Caco-2 (cell line): ENCODE measurements at regions not wholly inside any gene's neighbourhood (a gene's known extent, or its start where the extent isn't known, plus 50 kb on each side); places are given as distances from the start of the nearest gene placed in this dataset.

Source experiments
- BruUV-seq: library from RNA; stranded (reverse); fragments of 400-500 nt; replicated peaks from 2 replicates; lab custom pipeline; 2021; lab: Mats Ljungman, UMichigan
- CTCF ChIA-PET: fragments of 300-600 bp; sonication (Branson Sonifier 250); formaldehyde crosslinking; loops from one replicate; lab custom pipeline; 2022; ENCODE audit warnings: antibody characterized with exemption; lab: Charles Lee
- POLR2A ChIA-PET: fragments of 300-600 bp; sonication (Branson Sonifier 250); formaldehyde crosslinking; loops from one replicate; lab custom pipeline; 2022; ENCODE audit warnings: antibody characterized with exemption; lab: Charles Lee
- DNase-seq, 2 experiments: peaks; one replicate each; pipeline versions ENCODE4 v3.0.0 to v3.0.0-alpha.2; 2020 to 2022
- H3K27me3 ChIP-seq: replicated peaks from 2 replicates; pipeline ENCODE4 v1.6.0; 2011; ENCODE audit warnings: low read length; ENCODE audit not compliant: control insufficient read depth, insufficient read depth
- H3K36me3 ChIP-seq: 2 replicates; pipeline ENCODE4 v1.5.1; 2011; ENCODE audit warnings: low read length; ENCODE audit not compliant: control insufficient read depth, insufficient read depth
- H3K4me1 ChIP-seq: fragments of 250-450 bp; sonication (Bioruptor Pico); 2 replicates; pipeline ENCODE4 v1.5.1; 2020; ENCODE audit warnings: mild to moderate bottlenecking
- H3K4me3 ChIP-seq: 2 replicates; pipeline ENCODE4 v1.5.1; 2011; ENCODE audit warnings: low read depth, mild to moderate bottlenecking, control low read depth, low read length
- H3K9me3 ChIP-seq: fragments of 250-450 bp; sonication (Bioruptor Pico); 2 replicates; pipeline ENCODE4 v1.5.1; 2020; ENCODE audit warnings: mild to moderate bottlenecking, moderate library complexity
- H3K27ac Mint-ChIP-seq: one replicate; pipeline ENCODE4 v1.8.0; 2022; ENCODE audit warnings: mixed read lengths; ENCODE audit not compliant: unreplicated experiment
- H3K27me3 Mint-ChIP-seq: one replicate; pipeline ENCODE4 v1.8.0; 2022; ENCODE audit warnings: mixed read lengths; ENCODE audit not compliant: insufficient read depth, unreplicated experiment
- H3K36me3 Mint-ChIP-seq: one replicate; pipeline ENCODE4 v1.8.0; 2022; ENCODE audit warnings: mild to moderate bottlenecking, mixed read lengths; ENCODE audit not compliant: insufficient read depth, unreplicated experiment
- H3K4me1 Mint-ChIP-seq: one replicate; pipeline ENCODE4 v1.8.0; 2022; ENCODE audit warnings: low read depth, mixed read lengths; ENCODE audit not compliant: unreplicated experiment
- H3K4me3 Mint-ChIP-seq: one replicate; pipeline ENCODE4 v1.8.0; 2022; ENCODE audit warnings: mild to moderate bottlenecking, moderate library complexity, mixed read lengths; ENCODE audit not compliant: unreplicated experiment
- H3K9me3 Mint-ChIP-seq: one replicate; pipeline ENCODE4 v1.8.0; 2022; ENCODE audit warnings: mixed read lengths; ENCODE audit not compliant: unreplicated experiment
- intact Hi-C: fragments of 100-400 bp; cut with micrococcal nuclease; formaldehyde crosslinking; loops from one replicate; pipeline ENCODE4 v1.10.0; 2022; ENCODE audit not compliant: unreplicated experiment
- TF ChIP-seq, protein P1 (sequence below), 2 experiments: fragments of 200-600 bp in 1 of 2; IDR thresholded peaks; 1 replicate in 1 of 2; 2 replicates in 1 of 2; pipeline versions ENCODE4 v1.5.1 to v1.8.0; 2011 to 2022; ENCODE audit warnings: antibody characterized with exemption in 1 of 2, control low read depth in 1 of 2, inconsistent platforms in 1 of 2, low read depth in 1 of 2, low read length in 1 of 2, mild to moderate bottlenecking in 1 of 2, moderate library complexity in 1 of 2; ENCODE audit not compliant: insufficient read depth in 1 of 2, severe bottlenecking in 1 of 2, unreplicated experiment in 1 of 2

DNA sequence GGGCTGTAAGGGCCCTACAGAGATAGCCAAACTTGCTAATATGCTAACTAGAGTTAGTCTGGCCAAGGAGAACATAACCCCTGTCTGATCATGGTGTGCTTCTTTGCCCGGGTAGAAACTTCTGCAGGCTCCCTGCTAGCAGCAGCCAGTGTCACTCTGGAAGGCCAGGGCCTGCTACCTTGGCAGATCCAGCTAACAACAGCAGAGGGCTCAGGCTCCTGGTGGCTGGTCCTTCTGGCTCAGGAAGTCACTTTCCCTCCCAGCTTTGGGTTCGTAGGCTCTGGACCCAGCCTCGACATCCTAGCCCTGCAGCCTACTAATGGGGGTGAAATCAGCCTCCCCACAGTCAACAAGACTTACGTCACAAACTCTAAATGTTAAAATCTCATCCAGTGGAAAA is 373.7 kb upstream of the RGMA start:
- no peak overlapping the region for H3K4me3 Mint-ChIP-seq
- no TSS peak for BruUV-seq
- no peaks in the 10 kb centered on the region for H3K4me1 ChIP-seq
- TF ChIP-seq, protein P1, sequence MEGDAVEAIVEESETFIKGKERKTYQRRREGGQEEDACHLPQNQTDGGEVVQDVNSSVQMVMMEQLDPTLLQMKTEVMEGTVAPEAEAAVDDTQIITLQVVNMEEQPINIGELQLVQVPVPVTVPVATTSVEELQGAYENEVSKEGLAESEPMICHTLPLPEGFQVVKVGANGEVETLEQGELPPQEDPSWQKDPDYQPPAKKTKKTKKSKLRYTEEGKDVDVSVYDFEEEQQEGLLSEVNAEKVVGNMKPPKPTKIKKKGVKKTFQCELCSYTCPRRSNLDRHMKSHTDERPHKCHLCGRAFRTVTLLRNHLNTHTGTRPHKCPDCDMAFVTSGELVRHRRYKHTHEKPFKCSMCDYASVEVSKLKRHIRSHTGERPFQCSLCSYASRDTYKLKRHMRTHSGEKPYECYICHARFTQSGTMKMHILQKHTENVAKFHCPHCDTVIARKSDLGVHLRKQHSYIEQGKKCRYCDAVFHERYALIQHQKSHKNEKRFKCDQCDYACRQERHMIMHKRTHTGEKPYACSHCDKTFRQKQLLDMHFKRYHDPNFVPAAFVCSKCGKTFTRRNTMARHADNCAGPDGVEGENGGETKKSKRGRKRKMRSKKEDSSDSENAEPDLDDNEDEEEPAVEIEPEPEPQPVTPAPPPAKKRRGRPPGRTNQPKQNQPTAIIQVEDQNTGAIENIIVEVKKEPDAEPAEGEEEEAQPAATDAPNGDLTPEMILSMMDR (IDR thresholded peaks at IDR 0.05; ENCODE audit: insufficient read depth in 1 of 2, low read depth in 1 of 2, low read length in 1 of 2, severe bottlenecking in 1 of 2, unreplicated experiment in 1 of 2), result no peak
- H3K36me3 ChIP-seq, result no peaks in the 10 kb centered on the region
- peaks cover 6% of the 10 kb centered on the region for H3K27me3 Mint-ChIP-seq
- ChIA-PET POLR2A (no interaction called here), CTCF (no interaction called here)
- H3K36me3 Mint-ChIP-seq, result no peaks in the 10 kb centered on the region
- no peaks in the 10 kb centered on the region for H3K27me3 ChIP-seq
- no peak overlapping the region for H3K4me3 ChIP-seq
- H3K9me3 Mint-ChIP-seq, result peaks cover 10% of the 10 kb centered on the region
- H3K9me3 ChIP-seq, result no peaks in the 10 kb centered on the region
- DNase-seq, result no peak
- H3K27ac Mint-ChIP-seq, result no peak overlapping the region
- H3K4me1 Mint-ChIP-seq, result no peaks in the 10 kb centered on the region
- intact Hi-C loops, result no loop called here

DNA sequence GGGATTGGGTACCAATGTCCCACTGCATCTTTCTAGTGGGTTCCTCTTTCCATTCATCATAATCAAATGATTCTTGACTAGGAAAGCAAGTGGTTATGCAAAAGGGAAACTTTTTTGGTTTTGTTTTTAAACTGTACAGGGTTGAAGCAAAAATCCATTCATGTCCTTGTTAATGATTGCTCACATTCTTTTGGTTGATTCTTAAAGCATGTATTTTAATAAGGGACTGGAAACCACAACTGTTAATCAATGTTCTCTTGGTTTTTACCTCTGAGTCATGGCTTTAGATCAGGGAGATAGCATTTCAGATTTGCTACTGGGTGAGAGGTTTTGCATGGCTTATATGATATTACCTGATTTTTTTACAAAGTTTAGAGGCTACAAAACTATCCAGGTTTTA is 371.7 kb upstream of the RGMA start:
- no peak overlapping the region for H3K27ac Mint-ChIP-seq
- no peaks in the 10 kb centered on the region for H3K36me3 Mint-ChIP-seq
- peaks cover 6% of the 10 kb centered on the region for H3K27me3 Mint-ChIP-seq
- DNase-seq, result no peak
- intact Hi-C loops, result no loop called here
- no peaks in the 10 kb centered on the region for H3K9me3 ChIP-seq
- H3K9me3 Mint-ChIP-seq, result peaks cover 10% of the 10 kb centered on the region
- no peaks in the 10 kb centered on the region for H3K36me3 ChIP-seq
- no peak overlapping the region for H3K4me3 Mint-ChIP-seq
- no peaks in the 10 kb centered on the region for H3K4me1 Mint-ChIP-seq
- BruUV-seq, result no TSS peak
- H3K4me3 ChIP-seq, result no peak overlapping the region
- ChIA-PET POLR2A (no interaction called here), CTCF (no interaction called here)
- no peaks in the 10 kb centered on the region for H3K4me1 ChIP-seq
- TF ChIP-seq, protein P1 (IDR thresholded peaks at IDR 0.05; ENCODE audit: insufficient read depth in 1 of 2, low read depth in 1 of 2, low read length in 1 of 2, severe bottlenecking in 1 of 2, unreplicated experiment in 1 of 2), result no peak
- H3K27me3 ChIP-seq, result no peaks in the 10 kb centered on the region

DNA sequence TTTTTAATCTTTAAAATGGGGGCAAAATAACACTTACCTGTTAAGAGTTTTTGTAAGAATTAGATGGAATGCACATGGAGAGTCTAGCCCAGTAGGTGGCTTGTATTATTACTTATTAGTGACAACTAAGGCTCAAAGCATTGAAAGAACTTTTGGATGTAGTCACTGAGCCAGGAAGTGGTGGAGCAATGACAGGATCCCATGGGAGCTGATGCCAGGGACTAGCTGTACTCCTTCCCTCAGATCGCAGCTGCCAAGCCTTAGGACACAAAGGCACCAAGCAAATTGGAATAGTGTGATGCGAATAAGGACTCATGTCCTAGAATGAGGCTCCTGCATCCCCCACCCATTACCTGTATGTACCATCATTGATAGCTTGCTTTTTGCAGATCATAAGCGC is 370.4 kb upstream of the RGMA start:
- no TSS peak for BruUV-seq
- Histone ChIP-seq H3K4me3 (no peak overlapping the region), H3K4me1 (no peaks in the 10 kb centered on the region), H3K36me3 (no peaks in the 10 kb centered on the region), H3K27me3 (no peaks in the 10 kb centered on the region), H3K9me3 (no peaks in the 10 kb centered on the region)
- Mint-ChIP-seq H3K4me3 (no peak overlapping the region), H3K9me3 (peaks cover 10% of the 10 kb centered on the region), H3K27me3 (peaks cover 3% of the 10 kb centered on the region), H3K36me3 (no peaks in the 10 kb centered on the region), H3K27ac (no peak overlapping the region), H3K4me1 (no peaks in the 10 kb centered on the region)
- CTCF ChIA-PET, result no interaction called here
- no peak for DNase-seq
- POLR2A ChIA-PET, result no interaction called here
- TF ChIP-seq, protein P1 (IDR thresholded peaks at IDR 0.05; ENCODE audit: insufficient read depth in 1 of 2, low read depth in 1 of 2, low read length in 1 of 2, severe bottlenecking in 1 of 2, unreplicated experiment in 1 of 2), result no peak
- intact Hi-C loops, result no loop called here
